ENCODE measurements at regions not wholly inside any gene's neighbourhood (a gene's known extent, or its start where the extent isn't known, plus 50 kb on each side); places are given as distances from the start of the nearest gene placed in this dataset.

- no peaks in the 10 kb centered on the region for H3K27me3 ChIP-seq
- no peaks in the 10 kb centered on the region for H3K36me3 ChIP-seq (ENCODE audit: low read depth, missing control alignments)
- DNase-seq: peak; percentile 16
- no peak for TF ChIP-seq POLR2A (IDR thresholded peaks at IDR 0.05)
- no peak for TF ChIP-seq CTCF (IDR thresholded peaks at IDR 0.05)
- no peak overlapping the region for H3K27ac ChIP-seq
- WGBS, 2 donors: 18 to 25% methylated on average over 22 to 29 of the region's 29 CpGs
- intact Hi-C loops (cut with DNase I; ENCODE audit: low total_unique reads): no loop called here
- peak overlapping the region in 1 of 2 donors; percentile 6 for H3K4me3 ChIP-seq
- H3K9me3 ChIP-seq: no peaks in the 10 kb centered on the region
- no peaks in the 10 kb centered on the region for H3K4me1 ChIP-seq
Measured at GRCh38 chr16:54370278-54371040, 83.9 kb upstream of the IRX3 start.

- no peak overlapping the region for H3K4me3 ChIP-seq
- no peaks in the 10 kb centered on the region for H3K9me3 ChIP-seq
- no peak overlapping the region for H3K27ac ChIP-seq
- intact Hi-C loops (cut with DNase I; ENCODE audit: low total_unique reads): no loop called here
- DNase-seq: no peak
- H3K36me3 ChIP-seq (ENCODE audit: low read depth, missing control alignments): no peaks in the 10 kb centered on the region
- 64 to 66% methylated on average over 8 of the region's 8 CpGs for WGBS, 2 donors
- no peak for TF ChIP-seq POLR2A (IDR thresholded peaks at IDR 0.05)
- H3K4me1 ChIP-seq: no peaks in the 10 kb centered on the region
- no peaks in the 10 kb centered on the region for H3K27me3 ChIP-seq
Measured at GRCh38 chr16:54369861-54370260, 83.3 kb upstream of the IRX3 start.

- H3K4me3 ChIP-seq: no peak overlapping the region
- no peaks in the 10 kb centered on the region for H3K27me3 ChIP-seq
- no peak for TF ChIP-seq CTCF (IDR thresholded peaks at IDR 0.05)
- no peak for TF ChIP-seq POLR2A (IDR thresholded peaks at IDR 0.05)
- no peak overlapping the region for H3K27ac ChIP-seq
- intact Hi-C loops (cut with DNase I; ENCODE audit: low total_unique reads): no loop called here
- no peaks in the 10 kb centered on the region for H3K9me3 ChIP-seq
- 78 to 85% methylated on average over 2 of the region's 2 CpGs for WGBS, 2 donors
- H3K4me1 ChIP-seq: no peaks in the 10 kb centered on the region
- no peaks in the 10 kb centered on the region for H3K36me3 ChIP-seq (ENCODE audit: low read depth, missing control alignments)
- no peak for DNase-seq
Measured at GRCh38 chr16:54366943-54367342, 80.4 kb upstream of the IRX3 start.

GRCh38 chr16:54365990-54366634 is 79.5 kb upstream of the IRX3 start:
- TF ChIP-seq CTCF (IDR thresholded peaks at IDR 0.05) (no peak), POLR2A (IDR thresholded peaks at IDR 0.05) (no peak)
- H3K4me1 ChIP-seq: no peaks in the 10 kb centered on the region
- no peak for DNase-seq
- intact Hi-C loops (cut with DNase I; ENCODE audit: low total_unique reads): no loop called here
- 87 to 90% methylated on average over 10 of the region's 10 CpGs for WGBS, 2 donors
- H3K9me3 ChIP-seq: no peaks in the 10 kb centered on the region
- H3K36me3 ChIP-seq (ENCODE audit: low read depth, missing control alignments): no peaks in the 10 kb centered on the region
- no peak overlapping the region for H3K27ac ChIP-seq
- no peaks in the 10 kb centered on the region for H3K27me3 ChIP-seq
- H3K4me3 ChIP-seq: no peak overlapping the region

- Histone ChIP-seq H3K36me3 (ENCODE audit: low read depth, missing control alignments) (no peaks in the 10 kb centered on the region), H3K4me3 (no peak overlapping the region), H3K9me3 (no peaks in the 10 kb centered on the region), H3K4me1 (no peaks in the 10 kb centered on the region), H3K27ac (no peak overlapping the region), H3K27me3 (no peaks in the 10 kb centered on the region)
- intact Hi-C loops (cut with DNase I; ENCODE audit: low total_unique reads): no loop called here
- DNase-seq: no peak
- TF ChIP-seq POLR2A (IDR thresholded peaks at IDR 0.05) (no peak), CTCF (IDR thresholded peaks at IDR 0.05) (no peak)
- WGBS, 2 donors: 88 to 92% methylated on average over 6 of the region's 6 CpGs
Measured at GRCh38 chr16:54363766-54364165, 77.2 kb upstream of the IRX3 start.
